HG02884 (cell line): ENCODE measurements at regions not wholly inside any gene's neighbourhood (a gene's known extent, or its start where the extent isn't known, plus 50 kb on each side); places are given as distances from the start of the nearest gene placed in this dataset.

Source experiments
- ATAC-seq: cut with Tn5 transposase; IDR thresholded peaks from one replicate; pipeline ENCODE4 v1.9.1; 2021; ENCODE audit warnings: mild to moderate bottlenecking, moderate library complexity; ENCODE audit not compliant: unreplicated experiment

GRCh38 chr14:101460986-101461750 lies 100.1 kb upstream of the DIO3 start:
- ATAC-seq = no peak

DNA sequence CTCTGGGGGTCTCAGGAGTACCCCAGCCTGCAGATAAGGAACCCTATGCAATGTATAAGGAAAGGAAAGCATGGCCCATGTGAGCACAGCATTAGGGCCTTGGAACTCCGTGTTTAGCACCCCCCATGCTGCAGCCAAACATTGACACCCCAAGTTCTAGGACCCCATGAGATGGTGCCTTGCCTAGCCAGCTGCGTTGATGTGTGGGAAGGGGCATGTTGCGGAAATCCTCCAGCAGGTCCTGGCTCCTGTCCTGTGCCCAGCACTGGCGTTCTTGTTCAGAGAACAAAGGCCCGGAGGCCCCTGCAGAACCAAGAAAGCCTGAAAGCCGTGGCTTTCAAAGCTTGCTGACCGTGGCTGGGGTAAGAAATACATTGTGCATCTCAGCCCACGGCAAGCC lies 99.4 kb upstream of the DIO3 start:
- ATAC-seq = no peak

GRCh38 chr14:101462726-101463565 lies 98.3 kb upstream of the DIO3 start:
- ATAC-seq = no peak

- ATAC-seq = no peak
Measured at GRCh38 chr14:101463566-101464171, 97.6 kb upstream of the DIO3 start.

- ATAC-seq = no peak
Measured at GRCh38 chr14:101464310-101464983, 96.8 kb upstream of the DIO3 start.

DNA sequence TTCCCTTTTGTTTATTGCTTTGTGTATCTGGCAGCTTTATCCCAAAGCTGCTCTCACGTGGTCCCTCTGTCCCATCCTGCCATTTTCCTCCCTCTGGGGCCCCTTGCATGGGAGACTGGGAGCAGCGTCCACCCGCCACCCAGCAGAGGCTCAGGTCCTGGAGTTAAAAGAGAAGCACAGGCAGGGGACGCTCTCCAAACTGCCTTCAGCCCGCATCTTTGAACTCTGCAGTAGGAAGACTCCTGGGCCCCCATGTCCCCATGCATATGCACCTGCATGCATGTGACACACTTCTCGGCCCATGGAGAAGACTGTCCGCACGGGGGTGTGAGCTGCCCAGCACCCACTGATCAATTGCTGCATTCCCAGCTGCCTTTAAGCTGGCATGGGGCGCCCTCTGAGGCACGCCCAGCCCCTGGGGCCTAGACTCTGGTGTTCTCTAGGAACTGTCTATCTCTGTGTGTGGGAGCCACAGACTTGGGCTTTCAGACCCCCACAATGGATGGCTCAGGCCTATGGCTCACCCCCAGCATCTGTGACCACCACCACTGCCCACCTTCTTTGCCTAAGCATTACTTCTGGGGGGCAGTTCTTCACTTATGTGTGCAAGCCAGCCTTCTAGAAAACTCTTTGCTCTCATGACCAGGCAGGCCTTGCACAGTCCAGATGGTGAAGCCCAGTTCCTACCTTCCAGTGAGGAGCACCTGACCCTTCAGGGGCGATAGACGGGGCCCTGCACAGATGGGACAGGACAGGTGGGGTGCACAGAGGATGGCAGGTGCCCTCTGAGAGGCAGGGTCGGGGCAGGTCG lies 96.1 kb upstream of the DIO3 start:
- no peak for ATAC-seq

- ATAC-seq = no peak
Measured at GRCh38 chr14:101465795-101466448, 95.4 kb upstream of the DIO3 start.

- no peak for ATAC-seq
Measured at GRCh38 chr14:101466456-101467180, 94.7 kb upstream of the DIO3 start.

GRCh38 chr14:101467181-101467926 lies 93.9 kb upstream of the DIO3 start:
- no peak for ATAC-seq

- ATAC-seq = no peak
Measured at GRCh38 chr14:101469382-101470247, 91.7 kb upstream of the DIO3 start.

GRCh38 chr14:101470266-101470665 lies 91.0 kb upstream of the DIO3 start:
- ATAC-seq = no peak

DNA sequence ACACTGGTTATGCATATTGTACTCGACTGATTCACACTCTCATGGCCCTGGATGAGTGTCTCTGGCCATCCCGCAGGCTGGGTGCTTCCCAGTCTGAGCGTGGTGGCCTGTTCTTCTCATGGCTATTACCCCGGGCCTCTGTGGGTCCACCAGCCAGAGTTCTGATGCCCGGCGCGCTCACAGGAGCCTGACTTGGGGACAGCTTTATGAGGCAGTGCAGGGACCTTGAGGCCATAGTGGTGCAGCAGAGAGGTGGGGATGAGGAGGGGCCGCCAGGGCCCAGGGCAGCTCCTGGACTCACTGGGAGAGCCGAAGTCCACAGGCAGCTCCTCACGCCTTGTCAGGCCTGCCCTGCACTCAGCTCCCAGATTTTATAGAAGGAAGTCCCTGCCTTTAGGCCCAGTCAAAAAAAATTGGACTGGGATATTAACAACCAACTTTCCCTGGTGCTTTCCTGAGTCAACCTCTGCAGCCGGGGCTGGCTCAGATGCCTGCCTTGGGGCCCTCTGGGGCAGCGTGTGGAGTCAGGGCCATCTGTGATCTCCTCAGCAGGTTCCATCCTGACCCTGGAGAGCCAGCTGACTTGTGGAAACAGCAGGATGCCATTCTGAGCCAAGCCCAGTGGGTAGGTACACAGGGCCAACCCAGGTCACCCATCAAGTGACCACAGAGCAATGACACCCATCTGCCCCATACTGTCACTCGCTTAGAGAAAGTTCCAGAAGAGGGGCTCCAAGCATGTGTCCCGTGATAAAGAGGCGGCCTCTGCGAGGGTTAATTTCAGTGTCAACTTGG lies 89.4 kb upstream of the DIO3 start:
- no peak for ATAC-seq

DNA sequence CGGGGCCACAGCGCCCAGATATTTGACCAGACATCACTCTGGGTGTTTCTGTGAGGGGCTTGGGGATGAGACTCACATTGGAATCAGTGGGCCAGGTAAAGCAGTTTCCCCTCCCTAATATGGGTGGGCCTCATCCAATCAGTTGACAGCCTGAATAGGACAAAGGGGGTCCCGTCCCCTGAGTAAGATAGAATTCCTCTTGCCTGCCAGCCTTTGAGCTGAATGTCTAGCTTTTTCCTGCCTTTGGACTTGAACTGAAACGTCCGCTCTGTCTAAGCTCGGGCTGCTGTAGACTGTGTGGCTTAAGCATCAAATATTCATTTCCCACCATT lies 88.8 kb upstream of the DIO3 start:
- ATAC-seq = no peak

DNA sequence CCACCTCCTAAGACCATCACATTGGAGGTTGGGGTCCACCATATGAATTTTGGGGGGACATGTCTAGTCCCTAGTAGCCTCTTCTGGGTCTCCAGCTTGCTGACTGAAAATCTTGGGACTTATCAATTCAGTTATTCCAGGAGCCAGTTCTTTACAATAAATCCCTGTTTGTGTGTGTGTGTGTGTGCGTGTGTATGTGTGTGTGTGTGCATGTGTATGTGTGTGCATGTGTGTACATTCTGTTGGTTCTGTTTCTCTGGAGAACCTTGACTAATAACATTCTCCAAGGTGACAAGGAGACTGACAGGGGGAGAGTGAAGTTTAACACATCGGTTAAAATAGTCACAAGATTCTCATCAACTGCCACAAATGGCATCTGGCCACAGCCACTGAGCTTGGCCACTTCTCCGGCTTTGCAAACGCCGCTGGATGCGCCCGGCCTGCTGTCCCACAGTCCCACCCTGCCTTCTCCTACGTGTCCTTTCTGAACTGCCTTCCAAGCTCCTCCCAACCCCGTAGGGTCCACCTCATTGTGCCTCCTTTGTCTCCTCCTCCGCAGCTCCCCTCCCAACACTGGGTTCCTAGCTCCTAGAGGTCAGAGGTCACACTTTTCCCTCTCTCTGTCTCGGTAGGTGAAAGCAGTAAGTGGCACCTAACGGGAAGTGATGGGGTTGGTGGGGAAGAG lies 88.1 kb upstream of the DIO3 start:
- no peak for ATAC-seq

GRCh38 chr14:101473795-101474562 lies 87.3 kb upstream of the DIO3 start:
- no peak for ATAC-seq
